ENCODE measurements at regions not wholly inside any gene's neighbourhood (a gene's known extent, or its start where the extent isn't known, plus 50 kb on each side); places are given as distances from the start of the nearest gene placed in this dataset.

GRCh38 chr14:61130512-61131260, 149.6 kb downstream of the SLC38A6 start:
- Histone ChIP-seq H3K27me3 (ENCODE audit: low read length) (no peaks in the 10 kb centered on the region), H3K9me2 (replicated peaks; ENCODE audit: insufficient read depth, low read length) (no peaks in the 10 kb centered on the region), H3K4me1 (ENCODE audit: low read length) (peaks cover 31% of the 10 kb centered on the region), H3K9me3 (ENCODE audit: low read length) (no peaks in the 10 kb centered on the region), H3K79me2 (ENCODE audit: low read length) (no peaks in the 10 kb centered on the region), H3K9ac (ENCODE audit: low read length) (no peak overlapping the region), H3K4me2 (ENCODE audit: low read depth, low read length, poor library complexity, severe bottlenecking) (no peak overlapping the region), H3K27ac (ENCODE audit: low read length) (no peak overlapping the region), H2AFZ (ENCODE audit: low read length) (no peak overlapping the region), H3K4me3 (ENCODE audit: low read length) (no peak overlapping the region), H3K36me3 (ENCODE audit: insufficient read depth, low read length) (no peaks in the 10 kb centered on the region), H4K20me1 (ENCODE audit: insufficient read depth, low read depth, low read length) (no peaks in the 10 kb centered on the region)
- no peak for DNase-seq

GRCh38 chr14:61129168-61129745, 148.2 kb downstream of the SLC38A6 start:
- H3K9ac ChIP-seq (ENCODE audit: low read length), result no peak overlapping the region
- H3K9me3 ChIP-seq (ENCODE audit: low read length), result no peaks in the 10 kb centered on the region
- no peaks in the 10 kb centered on the region for H3K9me2 ChIP-seq (replicated peaks; ENCODE audit: insufficient read depth, low read length)
- no peak for DNase-seq
- H3K27ac ChIP-seq (ENCODE audit: low read length), result no peak overlapping the region
- H3K4me1 ChIP-seq (ENCODE audit: low read length), result peaks cover 45% of the 10 kb centered on the region
- H3K4me2 ChIP-seq (ENCODE audit: low read depth, low read length, poor library complexity, severe bottlenecking), result no peak overlapping the region
- H4K20me1 ChIP-seq (ENCODE audit: insufficient read depth, low read depth, low read length), result no peaks in the 10 kb centered on the region
- no peak overlapping the region for H2AFZ ChIP-seq (ENCODE audit: low read length)
- no peak overlapping the region for H3K4me3 ChIP-seq (ENCODE audit: low read length)
- H3K79me2 ChIP-seq (ENCODE audit: low read length), result no peaks in the 10 kb centered on the region
- no peaks in the 10 kb centered on the region for H3K36me3 ChIP-seq (ENCODE audit: insufficient read depth, low read length)
- no peaks in the 10 kb centered on the region for H3K27me3 ChIP-seq (ENCODE audit: low read length)

- Histone ChIP-seq H2AFZ (ENCODE audit: low read length) (peak overlapping the region; percentile 10; the same call in 1 of the 2 replicates), H3K4me2 (ENCODE audit: low read depth, low read length, poor library complexity, severe bottlenecking) (no peak overlapping the region), H3K9ac (ENCODE audit: low read length) (peak overlapping the region; percentile 13; the same call in 1 of the 2 replicates)
These were observed 147.5 kb downstream of the SLC38A6 start for GRCh38 chr14:61128382-61129167.

GRCh38 chr14:61126603-61127498, 145.8 kb downstream of the SLC38A6 start:
- no peaks in the 10 kb centered on the region for H3K27me3 ChIP-seq (ENCODE audit: low read length)
- DNase-seq, result no peak
- no peaks in the 10 kb centered on the region for H3K9me2 ChIP-seq (replicated peaks; ENCODE audit: insufficient read depth, low read length)
- H4K20me1 ChIP-seq (ENCODE audit: insufficient read depth, low read depth, low read length), result no peaks in the 10 kb centered on the region
- no peak overlapping the region for H2AFZ ChIP-seq (ENCODE audit: low read length)
- H3K4me3 ChIP-seq (ENCODE audit: low read length), result no peak overlapping the region
- no peaks in the 10 kb centered on the region for H3K9me3 ChIP-seq (ENCODE audit: low read length)
- no peaks in the 10 kb centered on the region for H3K79me2 ChIP-seq (ENCODE audit: low read length)
- H3K9ac ChIP-seq (ENCODE audit: low read length), result no peak overlapping the region
- 0 out of 2 replicates have a peak, but pooled peaks cover 3% of the 10 kb centered on the region for H3K36me3 ChIP-seq (ENCODE audit: insufficient read depth, low read length)
- H3K27ac ChIP-seq (ENCODE audit: low read length), result no peak overlapping the region
- H3K4me1 ChIP-seq (ENCODE audit: low read length), result peaks cover 55% of the 10 kb centered on the region
- no peak overlapping the region for H3K4me2 ChIP-seq (ENCODE audit: low read depth, low read length, poor library complexity, severe bottlenecking)

More at GRCh38 chr14:61128382-61129167, 147.5 kb downstream of the SLC38A6 start:
- no peaks in the 10 kb centered on the region for H3K79me2 ChIP-seq (ENCODE audit: low read length)
- no peaks in the 10 kb centered on the region for H3K9me2 ChIP-seq (replicated peaks; ENCODE audit: insufficient read depth, low read length)
- no peak for DNase-seq
- H3K4me3 ChIP-seq (ENCODE audit: low read length), result no peak overlapping the region
- H3K36me3 ChIP-seq (ENCODE audit: insufficient read depth, low read length), result no peaks in the 10 kb centered on the region
- no peaks in the 10 kb centered on the region for H3K9me3 ChIP-seq (ENCODE audit: low read length)
- no peaks in the 10 kb centered on the region for H3K27me3 ChIP-seq (ENCODE audit: low read length)
- H3K27ac ChIP-seq (ENCODE audit: low read length), result no peak overlapping the region
- no peaks in the 10 kb centered on the region for H4K20me1 ChIP-seq (ENCODE audit: insufficient read depth, low read depth, low read length)
- peaks cover 52% of the 10 kb centered on the region for H3K4me1 ChIP-seq (ENCODE audit: low read length)

GRCh38 chr14:61125867-61126572, 145.0 kb downstream of the SLC38A6 start:
- no peak for DNase-seq
- Histone ChIP-seq H3K9me3 (ENCODE audit: low read length) (no peaks in the 10 kb centered on the region; the same call in 1 of the 2 replicates), H4K20me1 (ENCODE audit: insufficient read depth, low read depth, low read length) (no peaks in the 10 kb centered on the region), H3K9me2 (replicated peaks; ENCODE audit: insufficient read depth, low read length) (no peaks in the 10 kb centered on the region), H3K4me2 (ENCODE audit: low read depth, low read length, poor library complexity, severe bottlenecking) (no peak overlapping the region), H3K79me2 (ENCODE audit: low read length) (no peaks in the 10 kb centered on the region), H2AFZ (ENCODE audit: low read length) (no peak overlapping the region), H3K27ac (ENCODE audit: low read length) (no peak overlapping the region), H3K4me3 (ENCODE audit: low read length) (no peak overlapping the region), H3K4me1 (ENCODE audit: low read length) (peaks cover 63% of the 10 kb centered on the region), H3K36me3 (ENCODE audit: insufficient read depth, low read length) (0 out of 2 replicates have a peak, but pooled peaks cover 3% of the 10 kb centered on the region), H3K9ac (ENCODE audit: low read length) (no peak overlapping the region), H3K27me3 (ENCODE audit: low read length) (no peaks in the 10 kb centered on the region)

- Histone ChIP-seq H3K27ac (ENCODE audit: low read length) (no peak overlapping the region), H3K9me2 (replicated peaks; ENCODE audit: insufficient read depth, low read length) (no peaks in the 10 kb centered on the region), H3K79me2 (ENCODE audit: low read length) (no peaks in the 10 kb centered on the region), H3K4me1 (ENCODE audit: low read length) (peaks cover 70% of the 10 kb centered on the region), H3K4me3 (ENCODE audit: low read length) (no peak overlapping the region), H3K9ac (ENCODE audit: low read length) (no peak overlapping the region), H3K36me3 (ENCODE audit: insufficient read depth, low read length) (peaks cover 8% of the 10 kb centered on the region; the same call in 1 of the 2 replicates), H3K9me3 (ENCODE audit: low read length) (no peaks in the 10 kb centered on the region; the same call in 1 of the 2 replicates), H3K4me2 (ENCODE audit: low read depth, low read length, poor library complexity, severe bottlenecking) (no peak overlapping the region), H2AFZ (ENCODE audit: low read length) (no peak overlapping the region), H4K20me1 (ENCODE audit: insufficient read depth, low read depth, low read length) (no peaks in the 10 kb centered on the region), H3K27me3 (ENCODE audit: low read length) (no peaks in the 10 kb centered on the region)
- DNase-seq, result no peak
These were observed 144.2 kb downstream of the SLC38A6 start for GRCh38 chr14:61125041-61125866.

- H3K79me2 ChIP-seq (ENCODE audit: low read length), result no peaks in the 10 kb centered on the region
- H3K9ac ChIP-seq (ENCODE audit: low read length), result no peak overlapping the region
- no peak overlapping the region for H3K27ac ChIP-seq (ENCODE audit: low read length)
- peaks cover 76% of the 10 kb centered on the region for H3K4me1 ChIP-seq (ENCODE audit: low read length)
- peaks cover 8% of the 10 kb centered on the region; the same call in 1 of the 2 replicates for H3K36me3 ChIP-seq (ENCODE audit: insufficient read depth, low read length)
- H3K27me3 ChIP-seq (ENCODE audit: low read length), result no peaks in the 10 kb centered on the region
- H2AFZ ChIP-seq (ENCODE audit: low read length), result no peak overlapping the region
- no peak for DNase-seq
- H4K20me1 ChIP-seq (ENCODE audit: insufficient read depth, low read depth, low read length), result no peaks in the 10 kb centered on the region
- no peak overlapping the region for H3K4me2 ChIP-seq (ENCODE audit: low read depth, low read length, poor library complexity, severe bottlenecking)
- H3K4me3 ChIP-seq (ENCODE audit: low read length), result no peak overlapping the region
- no peaks in the 10 kb centered on the region for H3K9me2 ChIP-seq (replicated peaks; ENCODE audit: insufficient read depth, low read length)
- no peaks in the 10 kb centered on the region; the same call in 1 of the 2 replicates for H3K9me3 ChIP-seq (ENCODE audit: low read length)
These were observed 141.8 kb downstream of the SLC38A6 start for GRCh38 chr14:61122862-61123261.

Measured in Karpas-422 (cell line).